SK-N-SH treated with all-trans-retinoic acid at 6 μM for 48 hours (cell line): ENCODE measurements at regions not wholly inside any gene's neighbourhood (a gene's known extent, or its start where the extent isn't known, plus 50 kb on each side); places are given as distances from the start of the nearest gene placed in this dataset.

ENCODE experiments used
- ATAC-seq: fragments of 200-7000 bp; cut with Tn5 transposase; 3 replicates; pipeline ENCODE4 v1.9.1; 2020; ENCODE audit warnings: mild to moderate bottlenecking, moderate library complexity
- ARNTL ChIP-seq: fragments of 450-650 bp; formaldehyde crosslinking; IDR thresholded peaks from 2 replicates; pipeline ENCODE4 v1.5.0; 2020; ENCODE audit warnings: low read depth, mild to moderate bottlenecking, moderate library complexity, borderline replicate concordance
- BACH2 ChIP-seq: fragments of 250-450 bp; sonication (Bioruptor Pico); IDR thresholded peaks from 2 replicates; pipeline ENCODE4 v1.9.0; 2021; ENCODE audit warnings: mild to moderate bottlenecking, borderline replicate concordance
- CREB5 ChIP-seq: fragments of 250-450 bp; sonication (Bioruptor Pico); IDR thresholded peaks from 2 replicates; pipeline ENCODE4 v1.5.1; 2020; ENCODE audit warnings: low read depth, mild to moderate bottlenecking, moderate library complexity
- CSDC2 ChIP-seq: fragments of 250-450 bp; sonication (Bioruptor Pico); IDR thresholded peaks from 2 replicates; pipeline ENCODE4 v1.5.0; 2020; ENCODE audit warnings: mild to moderate bottlenecking, moderate library complexity
- CSRNP3 ChIP-seq: fragments of 250-450 bp; sonication (Bioruptor Pico); IDR thresholded peaks from 2 replicates; pipeline ENCODE4 v1.5.1; 2021; ENCODE audit warnings: mild to moderate bottlenecking, moderate library complexity
- ESRRG ChIP-seq: fragments of 250-450 bp; sonication (Bioruptor Pico); IDR thresholded peaks from 2 replicates; pipeline ENCODE4 v1.6.1; 2021; ENCODE audit warnings: mild to moderate bottlenecking
- GLIS3 ChIP-seq: fragments of 250-450 bp; sonication (Bioruptor Pico); IDR thresholded peaks from 2 replicates; pipeline ENCODE4 v1.5.0; 2020; ENCODE audit warnings: mild to moderate bottlenecking, moderate library complexity
- OSR1 ChIP-seq: fragments of 250-450 bp; sonication (Bioruptor Pico); IDR thresholded peaks from 2 replicates; pipeline ENCODE4 v1.8.0; 2022; ENCODE audit warnings: moderate library complexity, mild to moderate bottlenecking, inconsistent platforms
- POU6F1 ChIP-seq: fragments of 250-450 bp; sonication (Bioruptor Pico); IDR thresholded peaks from 2 replicates; pipeline ENCODE4 v1.8.0; 2021; ENCODE audit warnings: low read depth, mild to moderate bottlenecking, moderate library complexity, borderline replicate concordance
- PPARA ChIP-seq: fragments of 250-450 bp; sonication (Bioruptor Pico); IDR thresholded peaks from 2 replicates; pipeline ENCODE4 v1.5.0; 2020; ENCODE audit warnings: mild to moderate bottlenecking, borderline replicate concordance
- RARB ChIP-seq: fragments of 250-450 bp; sonication (Bioruptor Pico); IDR thresholded peaks from 2 replicates; pipeline ENCODE4 v1.8.0; 2021; ENCODE audit warnings: mild to moderate bottlenecking, moderate library complexity
- SNAI2 ChIP-seq: fragments of 250-450 bp; sonication (Bioruptor Pico); IDR thresholded peaks from 2 replicates; pipeline ENCODE4 v1.5.0; 2020; ENCODE audit warnings: mild to moderate bottlenecking, moderate library complexity
- TCF4 ChIP-seq: fragments of 250-450 bp; sonication (Bioruptor Pico); IDR thresholded peaks from 2 replicates; pipeline ENCODE4 v1.8.0; 2021; ENCODE audit warnings: mild to moderate bottlenecking, moderate library complexity, borderline replicate concordance
- ZC3H10 ChIP-seq: fragments of 250-450 bp; sonication (Bioruptor Pico); IDR thresholded peaks from 2 replicates; pipeline ENCODE4 v1.5.1; 2021; ENCODE audit warnings: mild to moderate bottlenecking, moderate library complexity
- ZFP3 ChIP-seq: fragments of 250-450 bp; sonication (Bioruptor Pico); IDR thresholded peaks from 2 replicates; pipeline ENCODE4 v1.5.0; 2020; ENCODE audit warnings: mild to moderate bottlenecking, moderate library complexity
- ZFP30 ChIP-seq: fragments of 450-650 bp; formaldehyde crosslinking; IDR thresholded peaks from 2 replicates; pipeline ENCODE4 v1.5.0; 2022; ENCODE audit warnings: mild to moderate bottlenecking, moderate library complexity
- ZNF565 ChIP-seq: fragments of 450-650 bp; formaldehyde crosslinking; conservative IDR thresholded peaks from 2 replicates; pipeline ENCODE4 v1.5.0; 2020; ENCODE audit warnings: low read depth, mild to moderate bottlenecking, moderate library complexity
- ZNF70 ChIP-seq: fragments of 450-650 bp; formaldehyde crosslinking; IDR thresholded peaks from 2 replicates; pipeline ENCODE4 v1.5.0; 2020; ENCODE audit warnings: mild to moderate bottlenecking, moderate library complexity
- ZNF8 ChIP-seq: fragments of 450-650 bp; formaldehyde crosslinking; IDR thresholded peaks from 2 replicates; pipeline ENCODE4 v1.5.0; 2020; ENCODE audit warnings: mild to moderate bottlenecking, moderate library complexity
- TF ChIP-seq, protein P1 (sequence below): fragments of 250-450 bp; sonication (Bioruptor Pico); IDR thresholded peaks from 2 replicates; pipeline ENCODE4 v1.8.0; 2020; ENCODE audit warnings: mild to moderate bottlenecking, moderate library complexity, borderline replicate concordance

- ATAC-seq = no peak
- TF ChIP-seq ZNF8 (no peak), ESRRG (CRISPR knock-in tag) (no peak), OSR1 (CRISPR knock-in tag) (no peak), GLIS3 (no peak), ZNF70 (CRISPR knock-in tag) (no peak), POU6F1 (no peak), ARNTL (CRISPR knock-in tag) (no peak), SNAI2 (CRISPR knock-in tag) (no peak), CREB5 (CRISPR knock-in tag) (no peak), CSDC2 (CRISPR knock-in tag) (no peak), ZFP30 (no peak), PPARA (no peak)
- TF ChIP-seq, protein P1, sequence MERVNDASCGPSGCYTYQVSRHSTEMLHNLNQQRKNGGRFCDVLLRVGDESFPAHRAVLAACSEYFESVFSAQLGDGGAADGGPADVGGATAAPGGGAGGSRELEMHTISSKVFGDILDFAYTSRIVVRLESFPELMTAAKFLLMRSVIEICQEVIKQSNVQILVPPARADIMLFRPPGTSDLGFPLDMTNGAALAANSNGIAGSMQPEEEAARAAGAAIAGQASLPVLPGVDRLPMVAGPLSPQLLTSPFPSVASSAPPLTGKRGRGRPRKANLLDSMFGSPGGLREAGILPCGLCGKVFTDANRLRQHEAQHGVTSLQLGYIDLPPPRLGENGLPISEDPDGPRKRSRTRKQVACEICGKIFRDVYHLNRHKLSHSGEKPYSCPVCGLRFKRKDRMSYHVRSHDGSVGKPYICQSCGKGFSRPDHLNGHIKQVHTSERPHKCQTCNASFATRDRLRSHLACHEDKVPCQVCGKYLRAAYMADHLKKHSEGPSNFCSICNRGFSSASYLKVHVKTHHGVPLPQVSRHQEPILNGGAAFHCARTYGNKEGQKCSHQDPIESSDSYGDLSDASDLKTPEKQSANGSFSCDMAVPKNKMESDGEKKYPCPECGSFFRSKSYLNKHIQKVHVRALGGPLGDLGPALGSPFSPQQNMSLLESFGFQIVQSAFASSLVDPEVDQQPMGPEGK (CRISPR knock-in tag) = no peak
Observed at GRCh38 chr21:41079159-41079558, 88.8 kb upstream of the BACE2 start.

DNA sequence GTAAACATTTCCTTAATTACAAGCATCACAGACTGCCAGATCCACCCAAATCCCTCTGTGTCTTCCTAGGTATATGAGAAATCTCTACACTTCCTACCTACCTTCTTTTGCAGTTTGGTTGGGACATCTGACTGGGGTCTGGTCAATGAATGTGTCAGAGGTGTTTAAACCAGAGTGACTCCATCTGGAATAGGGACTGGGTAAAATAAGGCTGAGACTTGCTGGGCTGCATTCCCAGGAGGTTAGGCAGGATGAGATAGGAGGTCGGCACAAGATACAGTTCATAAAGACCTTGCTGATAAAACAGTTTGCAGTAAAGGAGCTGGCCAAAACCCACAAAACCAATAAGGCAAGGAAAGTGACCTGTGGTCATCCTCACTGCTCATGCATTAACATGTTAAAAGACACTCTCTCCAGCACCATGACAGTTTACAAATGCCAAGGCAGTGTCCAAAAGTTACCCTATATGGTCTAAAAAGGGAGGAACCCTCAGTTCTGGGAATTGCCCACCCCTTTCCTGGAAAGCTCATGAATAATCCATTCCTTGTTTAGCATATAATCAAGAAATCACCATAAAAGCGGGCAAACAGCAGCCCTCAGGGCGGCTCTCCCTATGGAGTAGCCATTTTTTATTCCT lies 87.4 kb upstream of the BACE2 start:
- ATAC-seq = no peak
- TF ChIP-seq CREB5 (CRISPR knock-in tag) (no peak), BACH2 (CRISPR knock-in tag) (no peak), ZNF565 (CRISPR knock-in tag) (no peak), SNAI2 (CRISPR knock-in tag) (no peak), CSDC2 (CRISPR knock-in tag) (no peak), ZC3H10 (CRISPR knock-in tag) (no peak), GLIS3 (no peak), ZFP3 (CRISPR knock-in tag) (no peak), ESRRG (CRISPR knock-in tag) (no peak), TCF4 (CRISPR knock-in tag) (no peak), RARB (CRISPR knock-in tag) (no peak), PPARA (no peak), ZNF70 (CRISPR knock-in tag) (no peak), ZFP30 (no peak), POU6F1 (no peak), ZNF8 (no peak), ARNTL (CRISPR knock-in tag) (no peak), CSRNP3 (CRISPR knock-in tag) (no peak)

- no peak for ATAC-seq
- no peak for TF ChIP-seq BACH2 (CRISPR knock-in tag)
- no peak for TF ChIP-seq CSRNP3 (CRISPR knock-in tag)
- TF ChIP-seq ESRRG (CRISPR knock-in tag) = no peak
- no peak for TF ChIP-seq POU6F1
- no peak for TF ChIP-seq ZFP30
- TF ChIP-seq PPARA = no peak
- TF ChIP-seq ZNF565 (CRISPR knock-in tag) = no peak
- no peak for TF ChIP-seq ZFP3 (CRISPR knock-in tag)
- TF ChIP-seq ZNF70 (CRISPR knock-in tag) = no peak
- TF ChIP-seq, protein P1 (CRISPR knock-in tag) = no peak
Observed at GRCh38 chr21:41086569-41086968, 81.4 kb upstream of the BACE2 start.
